Activated effector memory CD4-positive, alpha-beta T cell treated with Interleukin-2 at 50 U/mL for 16 hours (primary cell): ENCODE measurements at regions not wholly inside any gene's neighbourhood (a gene's known extent, or its start where the extent isn't known, plus 50 kb on each side); places are given as distances from the start of the nearest gene placed in this dataset.

ENCODE experiments used
- DNase-seq: peaks from one replicate; pipeline ENCODE4 v3.0.0-alpha.2; 2020

GRCh38 chr5:135217669-135218485 is 181.2 kb downstream of the MACROH2A1 start:
- DNase-seq, result no peak

- DNase-seq, result no peak
Measured at GRCh38 chr5:135216471-135217343, 182.3 kb downstream of the MACROH2A1 start.

GRCh38 chr5:135215617-135216470 is 181.8 kb upstream of the PITX1 start:
- DNase-seq, result no peak

GRCh38 chr5:135214897-135215616 is 181.0 kb upstream of the PITX1 start:
- no peak for DNase-seq

- no peak for DNase-seq
Measured at GRCh38 chr5:135213466-135214239, 179.6 kb upstream of the PITX1 start.

- DNase-seq, result no peak
Measured at GRCh38 chr5:135213027-135213386, 179.0 kb upstream of the PITX1 start.

GRCh38 chr5:135212361-135213026 is 178.5 kb upstream of the PITX1 start:
- no peak for DNase-seq

- no peak for DNase-seq
Measured at GRCh38 chr5:135211791-135212190, 177.8 kb upstream of the PITX1 start.

GRCh38 chr5:135211083-135211790 is 177.2 kb upstream of the PITX1 start:
- no peak for DNase-seq

GRCh38 chr5:135210286-135211055 is 176.4 kb upstream of the PITX1 start:
- DNase-seq, result no peak

GRCh38 chr5:135208903-135209721 is 175.1 kb upstream of the PITX1 start:
- no peak for DNase-seq

GRCh38 chr5:135208555-135208902 is 174.5 kb upstream of the PITX1 start:
- DNase-seq, result no peak

GRCh38 chr5:135207866-135208265 is 173.8 kb upstream of the PITX1 start:
- no peak for DNase-seq

GRCh38 chr5:135206862-135207261 is 172.8 kb upstream of the PITX1 start:
- no peak for DNase-seq

GRCh38 chr5:135205632-135206349 is 171.8 kb upstream of the PITX1 start:
- no peak for DNase-seq

- DNase-seq, result no peak
Measured at GRCh38 chr5:135204151-135204600, 170.1 kb upstream of the PITX1 start.

- DNase-seq, result no peak
Measured at GRCh38 chr5:135203593-135204036, 169.6 kb upstream of the PITX1 start.

- no peak for DNase-seq
Measured at GRCh38 chr5:135203019-135203418, 169.0 kb upstream of the PITX1 start.
